ENCODE measurements at regions not wholly inside any gene's neighbourhood (a gene's known extent, or its start where the extent isn't known, plus 50 kb on each side); places are given as distances from the start of the nearest gene placed in this dataset.
"Not testable (repeated sequence)": the region's sequence is repeated elsewhere in the genome, so short reads cannot be mapped to it uniquely, and the experiment has no call there.

GRCh38 chr4:86413426-86413825 is 53.6 kb upstream of the MAPK10 start:
- not testable (repeated sequence) for DNase-seq (ENCODE audit: low read depth, low spot score)

- no peak for DNase-seq (ENCODE audit: low read depth, low spot score)
Observed at GRCh38 chr4:86414686-86415085, 54.8 kb upstream of the MAPK10 start.

- no peak for DNase-seq (ENCODE audit: low read depth, low spot score)
Observed at GRCh38 chr4:86416081-86416480, 56.2 kb upstream of the MAPK10 start.

- no peak for DNase-seq (ENCODE audit: low read depth, low spot score)
Observed at GRCh38 chr4:86421461-86421860, 61.6 kb upstream of the MAPK10 start.

- no peak for DNase-seq (ENCODE audit: low read depth, low spot score)
Observed at GRCh38 chr4:86431543-86432116, 71.8 kb upstream of the MAPK10 start.

GRCh38 chr4:86432559-86433134 is 72.8 kb upstream of the MAPK10 start:
- DNase-seq (ENCODE audit: low read depth, low spot score): no peak

- no peak for DNase-seq (ENCODE audit: low read depth, low spot score)
Observed at GRCh38 chr4:86439293-86439692, 79.4 kb upstream of the MAPK10 start.

- no peak for DNase-seq (ENCODE audit: low read depth, low spot score)
Observed at GRCh38 chr4:86441175-86441936, 81.5 kb upstream of the MAPK10 start.

- DNase-seq (ENCODE audit: low read depth, low spot score): no peak
Observed at GRCh38 chr4:86442881-86443280, 83.0 kb upstream of the MAPK10 start.

GRCh38 chr4:86443495-86443894 is 83.6 kb upstream of the MAPK10 start:
- DNase-seq (ENCODE audit: low read depth, low spot score): no peak

- DNase-seq (ENCODE audit: low read depth, low spot score): no peak
Observed at GRCh38 chr4:86446996-86447395, 87.1 kb upstream of the MAPK10 start.

- no peak for DNase-seq (ENCODE audit: low read depth, low spot score)
Observed at GRCh38 chr4:86448871-86449270, 89.0 kb upstream of the MAPK10 start.

GRCh38 chr4:86449746-86450588 is 90.1 kb upstream of the MAPK10 start:
- no peak for DNase-seq (ENCODE audit: low read depth, low spot score)

- DNase-seq (ENCODE audit: low read depth, low spot score): no peak
Observed at GRCh38 chr4:86450861-86451260, 91.0 kb upstream of the MAPK10 start.

- no peak for DNase-seq (ENCODE audit: low read depth, low spot score)
Observed at GRCh38 chr4:86451560-86452330, 91.9 kb upstream of the MAPK10 start.

- peak; percentile 36 for DNase-seq (ENCODE audit: low read depth, low spot score)
Observed at GRCh38 chr4:86452422-86452891, 92.6 kb upstream of the MAPK10 start.

GRCh38 chr4:86452924-86453531 is 93.2 kb upstream of the MAPK10 start:
- DNase-seq (ENCODE audit: low read depth, low spot score): peak; percentile 96

- DNase-seq (ENCODE audit: low read depth, low spot score): not testable (repeated sequence)
Observed at GRCh38 chr4:86453611-86454072, 93.8 kb upstream of the MAPK10 start.

GRCh38 chr4:86461849-86462248 is 102.0 kb upstream of the MAPK10 start:
- DNase-seq (ENCODE audit: low read depth, low spot score): no peak

- no peak for DNase-seq (ENCODE audit: low read depth, low spot score)
Observed at GRCh38 chr4:86472377-86473019, 112.6 kb upstream of the MAPK10 start.

Measured in brain pericyte (primary cell).